GM18517 (cell line): ENCODE measurements at regions not wholly inside any gene's neighbourhood (a gene's known extent, or its start where the extent isn't known, plus 50 kb on each side); places are given as distances from the start of the nearest gene placed in this dataset.

Source experiments
- ATAC-seq: cut with Tn5 transposase; IDR thresholded peaks from one replicate; pipeline ENCODE4 v1.9.1; 2021; ENCODE audit warnings: mild to moderate bottlenecking, moderate library complexity; ENCODE audit not compliant: unreplicated experiment

DNA sequence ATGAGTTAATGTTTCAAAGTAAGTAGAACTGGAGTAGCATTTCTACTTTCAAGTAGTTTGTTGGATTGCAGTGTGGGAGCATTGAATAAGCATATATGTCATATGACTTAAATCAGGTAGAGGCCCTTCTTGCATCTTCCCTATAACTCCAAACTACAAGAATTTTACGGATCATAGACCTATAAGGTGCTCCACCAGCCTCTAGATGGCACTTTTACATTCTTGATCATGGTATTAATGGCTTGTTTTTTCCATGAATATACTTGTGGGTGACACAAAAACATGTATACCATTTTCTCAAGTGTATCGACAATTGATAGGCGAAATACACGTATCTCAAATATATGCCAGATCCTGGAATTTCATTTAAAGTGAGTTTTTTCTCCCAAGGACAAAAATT lies 311.1 kb downstream of the ZPLD1 start:
- no peak for ATAC-seq

- ATAC-seq: no peak
These were observed 312.8 kb downstream of the ZPLD1 start for GRCh38 chr3:102747611-102748010.

DNA sequence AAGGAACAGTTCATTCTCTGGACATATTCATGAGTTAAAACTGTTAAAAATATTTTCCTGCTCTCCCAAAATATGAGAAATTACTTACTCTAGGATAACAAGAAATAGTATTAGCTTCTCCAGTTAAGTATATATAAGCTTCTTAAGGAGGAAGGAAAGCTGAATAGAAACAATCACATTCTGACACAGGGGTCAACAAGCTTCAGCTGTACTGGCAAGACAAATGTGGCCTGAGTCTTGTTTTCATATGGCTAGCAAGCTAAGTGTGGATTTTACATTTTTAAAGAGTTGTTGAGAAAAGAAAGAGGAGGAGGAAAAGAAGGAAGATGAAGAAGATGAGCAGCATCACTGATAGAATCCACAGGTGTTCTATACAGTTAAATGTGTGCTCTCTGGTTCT lies 313.8 kb downstream of the ZPLD1 start:
- ATAC-seq: no peak

- ATAC-seq: no peak
These were observed 315.5 kb downstream of the ZPLD1 start for GRCh38 chr3:102750322-102750721.

- no peak for ATAC-seq
These were observed 319.1 kb downstream of the ZPLD1 start for GRCh38 chr3:102753901-102754300.

- ATAC-seq: no peak
These were observed 321.9 kb downstream of the ZPLD1 start for GRCh38 chr3:102756706-102757105.

DNA sequence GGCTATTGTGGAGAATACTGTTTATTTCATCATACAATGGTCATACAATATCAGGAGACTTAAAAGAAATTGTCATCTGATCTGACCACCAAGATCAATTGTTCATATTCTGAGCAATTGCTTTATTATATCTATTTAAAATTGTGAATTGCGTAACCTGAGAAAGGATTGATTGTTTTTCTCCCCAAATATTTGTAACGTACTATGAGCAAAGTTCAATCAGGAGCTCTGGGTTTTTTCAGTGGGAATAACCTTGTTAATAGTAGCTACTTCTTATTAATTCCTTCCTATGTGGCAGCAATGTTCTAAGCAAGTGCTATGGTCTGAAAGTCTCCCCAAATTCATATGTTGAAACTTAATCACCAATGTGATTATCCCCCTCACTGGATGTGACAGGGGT lies 323.1 kb downstream of the ZPLD1 start:
- no peak for ATAC-seq

DNA sequence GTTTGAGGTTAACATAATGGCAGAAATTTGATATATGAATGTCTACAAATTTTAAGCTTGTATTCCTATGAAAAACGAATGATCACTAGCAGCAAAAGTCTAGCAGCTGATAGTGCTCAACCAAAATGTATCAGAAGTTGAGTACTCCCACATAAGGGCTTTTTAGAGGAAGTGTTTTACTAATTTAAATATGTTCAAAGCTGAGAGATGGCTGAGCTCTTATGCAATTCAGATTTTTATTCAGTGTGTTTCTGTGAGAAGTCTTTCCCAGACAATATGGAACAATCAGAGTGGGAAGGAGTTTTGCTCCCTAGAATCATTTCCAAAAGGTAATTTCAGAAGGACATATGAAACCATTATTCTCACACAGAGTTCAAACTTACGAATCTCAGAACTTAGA lies 327.0 kb downstream of the ZPLD1 start:
- no peak for ATAC-seq

DNA sequence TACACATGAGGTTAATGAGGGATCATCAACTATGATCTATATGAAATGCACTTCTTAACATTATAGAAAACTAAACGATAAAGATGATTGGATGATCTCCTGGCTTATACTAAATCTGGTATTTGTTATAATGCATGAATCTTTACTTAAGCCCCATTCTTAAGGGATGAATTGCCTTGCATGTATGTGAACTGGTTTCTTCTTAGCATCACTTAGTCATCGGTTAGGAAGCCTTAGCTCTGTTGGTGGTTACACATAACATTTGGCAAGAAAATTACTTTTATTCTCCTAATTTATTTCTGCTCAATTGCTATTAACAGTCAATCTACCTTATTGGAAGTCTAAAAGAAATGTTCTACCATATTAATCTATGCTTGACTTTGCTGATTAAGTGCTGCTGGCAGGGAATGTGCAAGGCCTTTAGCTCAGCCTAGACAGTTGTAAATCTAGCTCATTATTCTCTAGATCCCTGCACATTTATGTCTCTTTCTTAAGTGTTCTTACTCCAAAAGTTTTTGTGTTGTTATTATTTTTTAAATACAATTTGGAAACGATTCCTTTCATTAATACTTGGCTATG lies 356.0 kb downstream of the ZPLD1 start:
- ATAC-seq: no peak

- no peak for ATAC-seq
These were observed 357.1 kb downstream of the ZPLD1 start for GRCh38 chr3:102791641-102792589.

- no peak for ATAC-seq
These were observed 362.0 kb downstream of the ZPLD1 start for GRCh38 chr3:102796804-102797203.

GRCh38 chr3:102802819-102803420 lies 368.1 kb downstream of the ZPLD1 start:
- ATAC-seq: no peak

GRCh38 chr3:102810937-102811336 lies 376.1 kb downstream of the ZPLD1 start:
- no peak for ATAC-seq

DNA sequence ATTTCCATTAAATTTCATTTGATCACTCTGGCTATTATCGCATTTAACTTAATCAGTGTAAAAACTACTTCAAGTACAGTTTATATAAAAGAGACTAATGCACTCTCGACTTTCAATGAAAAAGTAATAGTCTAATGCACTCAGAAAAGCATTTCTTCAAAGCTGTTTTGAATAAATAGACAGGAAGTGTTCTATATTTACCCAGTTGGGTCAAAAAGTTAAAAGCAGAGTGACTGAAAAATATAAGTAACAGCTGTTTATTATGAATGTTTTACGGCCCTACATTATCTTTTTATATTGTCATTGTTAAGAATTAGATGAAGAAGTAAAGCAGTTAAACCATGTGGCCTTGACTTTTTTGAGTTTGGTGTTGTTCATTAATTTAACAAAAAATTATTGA lies 391.8 kb downstream of the ZPLD1 start:
- ATAC-seq: no peak

DNA sequence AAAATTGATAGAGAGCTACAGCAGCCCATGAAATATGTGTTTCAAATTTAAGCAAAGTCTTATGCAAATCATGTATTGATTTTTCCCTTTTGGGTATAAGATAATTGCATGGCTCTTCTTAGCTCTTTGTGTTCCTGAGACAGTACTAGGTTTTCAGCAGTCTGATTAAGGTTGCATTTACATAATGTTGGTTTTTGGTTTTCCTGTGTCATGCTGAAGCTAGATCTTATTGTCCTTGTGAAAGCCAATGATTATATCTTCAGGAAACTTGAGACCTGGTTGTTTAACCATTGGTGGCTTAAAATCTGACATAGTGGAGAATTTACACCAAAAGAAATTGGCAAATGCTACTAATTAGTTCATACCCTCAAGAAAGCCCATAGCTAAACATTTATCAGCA lies 392.6 kb downstream of the ZPLD1 start:
- ATAC-seq: no peak

DNA sequence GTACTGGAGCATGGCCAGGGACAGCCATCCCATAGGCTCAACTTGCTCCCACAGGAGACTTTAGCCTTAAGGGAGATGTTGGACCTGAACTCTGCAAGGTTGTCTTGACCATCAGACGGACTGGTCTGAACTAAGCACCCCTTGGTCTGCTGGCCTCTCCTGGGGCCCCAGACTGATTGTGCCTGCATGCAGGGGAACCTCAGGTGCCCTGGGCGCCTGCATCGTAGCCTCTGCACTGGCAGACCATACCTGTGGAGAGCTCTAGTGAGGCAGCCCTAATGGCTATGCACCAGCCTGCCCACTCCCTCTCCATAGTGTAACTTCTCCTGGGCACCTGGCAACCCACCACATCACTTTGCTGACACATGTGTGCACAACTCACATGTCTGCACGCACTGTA lies 395.6 kb downstream of the ZPLD1 start:
- no peak for ATAC-seq

GRCh38 chr3:102841866-102842265 lies 407.1 kb downstream of the ZPLD1 start:
- no peak for ATAC-seq

DNA sequence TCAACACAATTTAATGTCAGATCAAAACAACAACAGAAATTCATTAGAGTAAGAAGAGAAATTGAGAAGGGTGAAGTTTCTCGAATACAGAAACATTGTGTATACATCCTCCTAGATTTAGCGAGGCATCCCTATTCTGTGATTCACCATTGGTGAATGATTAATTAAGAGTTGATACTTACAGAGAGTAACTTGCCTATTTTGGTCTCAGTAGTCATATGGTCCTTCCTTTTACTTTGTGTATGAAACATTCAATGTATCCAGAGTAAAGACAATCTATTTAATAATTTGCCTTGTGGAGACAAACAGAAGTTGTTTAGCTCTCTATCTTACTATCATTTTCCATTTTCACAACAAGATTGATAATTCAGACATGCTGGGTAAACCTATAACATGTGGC lies 432.0 kb downstream of the ZPLD1 start:
- no peak for ATAC-seq

GRCh38 chr3:102883515-102883914 lies 448.7 kb downstream of the ZPLD1 start:
- no peak for ATAC-seq

- ATAC-seq: no peak
These were observed 450.5 kb downstream of the ZPLD1 start for GRCh38 chr3:102885289-102885688.

- ATAC-seq: no peak
These were observed 452.6 kb downstream of the ZPLD1 start for GRCh38 chr3:102887431-102887830.
